ENCODE measurements at regions not wholly inside any gene's neighbourhood (a gene's known extent, or its start where the extent isn't known, plus 50 kb on each side); places are given as distances from the start of the nearest gene placed in this dataset.
A peak's percentile ranks its signal among the peaks of the same experiment; 100 is the strongest.
"Not testable (repeated sequence)": the region's sequence is repeated elsewhere in the genome, so short reads cannot be mapped to it uniquely, and the experiment has no call there.

- DNase-seq (ENCODE audit: low spot score), result no peak
These were observed 50.9 kb downstream of the ANXA2R start for GRCh38 chr5:42989190-42989589.

- no peak for DNase-seq (ENCODE audit: low spot score)
These were observed 51.6 kb downstream of the ANXA2R start for GRCh38 chr5:42988568-42988967.

- no peak for DNase-seq (ENCODE audit: low spot score)
These were observed 54.7 kb downstream of the ANXA2R start for GRCh38 chr5:42985129-42986037.

- no peak for DNase-seq (ENCODE audit: low spot score)
These were observed 55.8 kb downstream of the ANXA2R start for GRCh38 chr5:42984307-42984706.

- no peak for DNase-seq (ENCODE audit: low spot score)
These were observed 58.0 kb downstream of the ANXA2R start for GRCh38 chr5:42982107-42982622.

- DNase-seq (ENCODE audit: low spot score), result not testable (repeated sequence)
These were observed 58.6 kb downstream of the ANXA2R start for GRCh38 chr5:42981417-42982106.

- DNase-seq (ENCODE audit: low spot score), result not testable (repeated sequence)
These were observed 59.1 kb downstream of the ANXA2R start for GRCh38 chr5:42981015-42981414.

- DNase-seq (ENCODE audit: low spot score), result not testable (repeated sequence)
These were observed 59.7 kb downstream of the ANXA2R start for GRCh38 chr5:42980391-42980790.

- DNase-seq (ENCODE audit: low spot score), result not testable (repeated sequence)
These were observed 60.9 kb downstream of the ANXA2R start for GRCh38 chr5:42979242-42979641.

- DNase-seq (ENCODE audit: low spot score), result no peak
These were observed 65.6 kb downstream of the ANXA2R start for GRCh38 chr5:42974536-42974935.

GRCh38 chr5:42970636-42971559 lies 69.2 kb downstream of the ANXA2R start:
- no peak for DNase-seq (ENCODE audit: low spot score)

GRCh38 chr5:42965934-42966333 lies 74.2 kb downstream of the ANXA2R start:
- no peak for DNase-seq (ENCODE audit: low spot score)

GRCh38 chr5:42963412-42963811 lies 76.7 kb downstream of the ANXA2R start:
- DNase-seq (ENCODE audit: low spot score), result no peak

GRCh38 chr5:42962124-42962523 lies 78.0 kb downstream of the ANXA2R start:
- DNase-seq (ENCODE audit: low spot score), result no peak

- no peak for DNase-seq (ENCODE audit: low spot score)
These were observed 79.6 kb downstream of the ANXA2R start for GRCh38 chr5:42960506-42960905.

- DNase-seq (ENCODE audit: low spot score), result no peak
These were observed 83.6 kb downstream of the ANXA2R start for GRCh38 chr5:42956551-42956950.

- no peak for DNase-seq (ENCODE audit: low spot score)
These were observed 87.1 kb downstream of the ANXA2R start for GRCh38 chr5:42953041-42953440.

GRCh38 chr5:42952578-42952974 lies 87.5 kb downstream of the ANXA2R start:
- no peak for DNase-seq (ENCODE audit: low spot score)

- no peak for DNase-seq (ENCODE audit: low spot score)
These were observed 88.8 kb downstream of the ANXA2R start for GRCh38 chr5:42951293-42951840.

GRCh38 chr5:42950456-42951292 lies 89.4 kb downstream of the ANXA2R start:
- DNase-seq (ENCODE audit: low spot score), result peak; percentile 71

GRCh38 chr5:42950116-42950455 lies 90.0 kb downstream of the ANXA2R start:
- no peak for DNase-seq (ENCODE audit: low spot score)
